NCI-H1105 treated with DMSO at 0.1 percent for 48 hours (cell line): ENCODE measurements at regions not wholly inside any gene's neighbourhood (a gene's known extent, or its start where the extent isn't known, plus 50 kb on each side); places are given as distances from the start of the nearest gene placed in this dataset.
"Not testable (repeated sequence)": the region's sequence is repeated elsewhere in the genome, so short reads cannot be mapped to it uniquely, and the experiment has no call there.

Experiments
- DNase-seq: peaks from one replicate; lab custom pipeline; 2025; lab: John Stamatoyannopoulos, UW

DNA sequence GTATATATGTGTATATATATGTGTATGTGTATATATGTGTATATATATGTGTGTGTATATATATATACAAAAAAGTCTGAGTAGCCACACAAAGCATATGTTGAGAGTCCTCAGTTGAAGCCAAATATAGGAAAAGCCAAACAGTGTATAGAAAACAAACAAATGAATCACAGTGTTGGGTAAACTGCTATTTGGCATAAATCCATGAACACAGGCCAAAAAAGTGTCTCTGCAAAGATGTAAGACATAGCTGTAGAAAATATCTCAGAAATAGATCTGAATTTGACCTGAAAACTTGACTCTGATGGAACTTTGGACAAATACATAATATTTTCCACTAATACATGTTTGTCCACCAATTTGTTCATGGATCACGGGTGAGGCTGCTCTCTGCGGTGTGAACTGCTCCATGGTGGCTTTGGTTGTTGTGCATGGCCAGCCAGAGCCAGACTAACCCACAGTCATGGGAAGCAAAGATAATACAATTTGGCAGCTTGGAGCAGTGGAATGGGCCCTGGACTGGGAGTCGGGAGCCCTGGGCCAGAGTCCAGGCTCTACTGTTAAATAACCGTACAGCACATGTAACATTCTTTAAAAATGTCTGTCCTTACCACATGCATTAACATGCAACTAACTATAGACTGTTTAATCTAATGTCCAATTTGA lies 76.9 kb upstream of the EED start:
- peak; percentile 21 for DNase-seq

DNA sequence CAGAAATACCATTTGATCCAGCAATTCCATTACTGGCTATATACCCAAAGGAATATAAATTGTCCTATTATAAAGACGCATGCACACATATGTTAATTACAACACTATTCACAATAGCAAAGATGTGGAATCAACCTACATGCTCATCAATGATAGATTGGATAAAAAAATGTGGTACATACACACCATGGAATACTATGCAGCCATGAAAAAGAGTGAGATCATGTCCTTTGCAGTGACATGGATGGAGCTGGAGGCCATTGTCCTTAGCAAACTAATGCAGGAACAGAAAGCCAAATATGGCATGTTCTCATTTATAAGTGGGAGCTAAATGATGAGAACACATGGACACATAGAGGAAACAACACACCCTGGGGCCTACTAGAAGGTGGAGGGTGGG lies 78.3 kb upstream of the EED start:
- DNase-seq = not testable (repeated sequence)

DNA sequence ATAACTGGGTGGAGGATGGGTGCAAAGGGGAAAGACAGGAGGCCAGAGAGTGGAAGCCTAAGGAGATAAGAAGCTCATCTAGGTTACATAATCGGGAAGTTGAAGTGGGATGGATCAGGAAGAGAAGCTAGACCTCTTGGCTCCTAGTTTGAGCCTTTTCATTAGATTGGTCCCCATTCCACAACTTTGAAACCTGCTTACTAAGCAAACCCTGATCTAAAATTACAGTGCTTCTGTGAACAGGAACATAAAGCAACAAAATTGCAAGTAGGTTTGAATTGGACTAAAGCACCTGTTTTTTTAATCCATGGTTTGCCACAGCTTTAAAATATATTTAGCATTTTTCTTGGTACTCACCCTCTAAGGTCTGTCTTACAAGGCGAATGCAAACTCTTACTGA lies 80.4 kb upstream of the EED start:
- no peak for DNase-seq

DNA sequence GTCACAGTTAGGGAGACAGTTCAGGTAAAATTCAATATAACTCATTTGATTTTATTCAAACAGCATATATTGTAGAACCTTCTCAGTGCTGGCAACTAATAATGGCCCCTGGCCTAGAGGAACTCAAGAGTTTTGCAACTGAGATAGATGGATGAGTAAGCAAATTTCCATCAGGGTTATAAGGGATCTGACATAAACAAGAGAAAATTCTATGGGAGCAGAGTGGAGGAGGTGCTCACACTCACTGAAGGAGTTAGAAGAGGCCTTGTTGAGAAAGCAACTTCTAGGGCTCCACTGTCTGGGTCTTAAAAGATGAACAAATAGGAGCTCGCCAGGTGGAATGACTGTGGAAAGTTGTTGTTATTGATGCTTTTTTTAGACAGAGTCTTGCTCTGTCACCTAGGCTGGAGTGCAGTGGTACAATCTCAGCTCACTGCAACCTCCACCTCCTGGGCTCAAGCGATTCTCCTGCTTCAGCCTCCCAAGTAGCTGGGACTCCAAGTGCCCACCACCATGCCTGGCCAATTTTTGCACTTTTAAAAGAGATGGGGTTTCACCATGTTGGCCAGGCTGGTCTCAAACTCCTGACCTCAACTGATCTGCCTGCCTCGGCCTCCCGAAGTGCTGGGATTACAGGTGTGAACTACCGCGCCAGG lies 81.2 kb upstream of the EED start:
- DNase-seq = not testable (repeated sequence)

DNA sequence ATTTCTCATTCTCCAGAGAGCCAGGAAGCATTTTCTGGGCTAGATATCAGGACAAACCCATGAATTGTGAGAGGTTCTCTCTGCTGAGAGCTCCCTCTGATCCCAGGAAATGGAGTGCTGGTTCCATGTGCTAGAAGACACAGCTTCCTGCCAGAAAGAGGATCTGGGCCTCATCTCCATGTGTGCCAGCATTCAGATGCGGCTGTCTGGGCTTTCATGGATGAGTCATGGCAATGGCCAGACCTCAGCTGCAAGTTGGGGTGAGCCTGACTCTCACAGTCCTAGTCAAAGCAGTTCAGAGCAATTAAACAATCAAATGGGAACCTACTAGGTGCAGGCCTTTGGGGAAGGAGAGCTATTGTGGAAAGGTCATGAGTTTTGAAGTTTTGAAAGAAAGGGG lies 82.3 kb upstream of the EED start:
- no peak for DNase-seq

DNA sequence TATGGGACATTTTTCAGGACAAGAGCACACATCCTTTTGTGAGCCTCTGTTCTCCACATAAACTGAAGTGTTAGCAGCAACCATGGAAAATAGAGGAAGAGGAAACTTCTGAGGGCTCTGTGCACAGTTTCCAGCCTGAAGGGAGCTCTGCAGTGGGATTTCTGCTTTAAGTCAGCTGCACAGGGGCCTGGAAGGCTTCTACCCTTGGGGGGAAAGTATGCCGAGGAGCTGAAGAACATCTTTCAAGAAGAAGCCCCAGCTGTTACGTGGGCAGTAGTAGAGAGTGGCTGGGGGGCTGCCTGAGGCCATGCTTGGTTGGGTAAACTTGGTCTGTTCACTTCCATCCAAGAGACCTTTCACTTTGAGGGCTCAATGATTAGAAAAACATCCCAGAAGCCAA lies 82.7 kb upstream of the EED start:
- DNase-seq = no peak

DNA sequence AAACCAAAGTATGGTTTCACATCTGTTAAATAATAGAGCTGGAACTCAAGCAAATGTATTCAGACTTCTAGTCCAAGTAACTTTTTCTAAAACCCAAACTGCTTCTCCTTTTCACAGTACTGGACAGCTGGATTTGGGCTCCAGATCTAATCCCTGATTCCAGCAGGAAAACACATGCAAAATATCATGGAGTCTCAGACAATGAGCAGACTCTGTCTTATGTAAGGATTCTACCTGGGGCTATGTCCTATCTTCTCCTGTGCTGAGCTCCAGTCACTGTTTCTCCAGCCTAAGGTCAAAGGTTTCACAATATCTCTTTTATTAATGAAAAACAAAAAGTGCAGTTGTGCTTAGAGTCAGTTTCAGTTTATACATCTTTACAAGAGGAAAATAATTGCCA lies 83.2 kb upstream of the EED start:
- no peak for DNase-seq

DNA sequence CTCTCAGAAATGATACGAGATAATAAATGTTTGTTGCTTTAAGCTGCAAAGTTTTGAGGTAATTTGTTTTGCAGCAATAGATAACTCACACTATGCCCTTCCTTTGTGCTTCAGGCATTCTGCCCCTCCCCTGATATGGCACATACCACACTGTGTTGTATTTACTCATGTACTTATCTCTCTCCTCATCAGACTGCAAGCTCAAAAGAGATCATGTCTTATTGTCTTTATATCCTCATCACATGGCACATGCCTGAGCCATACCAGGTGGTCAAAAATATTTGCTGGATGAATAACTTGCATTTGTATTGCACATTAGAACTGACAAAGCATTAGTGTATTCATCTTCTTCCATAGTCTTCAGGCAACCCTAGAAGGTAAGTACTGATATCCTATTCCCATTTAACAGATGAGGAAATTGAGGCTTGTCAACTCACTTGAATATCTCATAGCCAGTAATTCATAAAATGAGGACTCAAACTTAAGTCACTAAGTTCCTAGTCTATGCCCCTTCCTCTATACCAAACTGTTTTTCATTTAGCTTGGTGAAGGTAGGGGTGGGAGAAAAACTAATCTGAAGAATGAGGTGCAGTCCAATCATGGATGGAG lies 83.9 kb upstream of the EED start:
- no peak for DNase-seq

DNA sequence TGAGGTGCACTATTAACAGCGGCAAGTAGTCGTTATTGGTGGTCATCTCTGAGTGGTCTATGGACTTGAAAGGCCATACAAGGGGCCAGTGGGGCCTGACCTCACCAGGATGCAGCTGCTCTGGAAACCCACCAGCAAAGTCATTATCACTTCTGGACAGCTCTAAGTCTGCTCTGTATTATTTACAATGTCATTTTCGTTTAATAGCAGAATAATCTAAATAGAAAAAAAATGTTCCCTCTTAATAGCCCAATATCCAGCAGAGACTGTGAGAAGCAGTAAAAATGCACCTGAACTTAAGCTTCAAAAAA lies 85.0 kb upstream of the EED start:
- DNase-seq = no peak

DNA sequence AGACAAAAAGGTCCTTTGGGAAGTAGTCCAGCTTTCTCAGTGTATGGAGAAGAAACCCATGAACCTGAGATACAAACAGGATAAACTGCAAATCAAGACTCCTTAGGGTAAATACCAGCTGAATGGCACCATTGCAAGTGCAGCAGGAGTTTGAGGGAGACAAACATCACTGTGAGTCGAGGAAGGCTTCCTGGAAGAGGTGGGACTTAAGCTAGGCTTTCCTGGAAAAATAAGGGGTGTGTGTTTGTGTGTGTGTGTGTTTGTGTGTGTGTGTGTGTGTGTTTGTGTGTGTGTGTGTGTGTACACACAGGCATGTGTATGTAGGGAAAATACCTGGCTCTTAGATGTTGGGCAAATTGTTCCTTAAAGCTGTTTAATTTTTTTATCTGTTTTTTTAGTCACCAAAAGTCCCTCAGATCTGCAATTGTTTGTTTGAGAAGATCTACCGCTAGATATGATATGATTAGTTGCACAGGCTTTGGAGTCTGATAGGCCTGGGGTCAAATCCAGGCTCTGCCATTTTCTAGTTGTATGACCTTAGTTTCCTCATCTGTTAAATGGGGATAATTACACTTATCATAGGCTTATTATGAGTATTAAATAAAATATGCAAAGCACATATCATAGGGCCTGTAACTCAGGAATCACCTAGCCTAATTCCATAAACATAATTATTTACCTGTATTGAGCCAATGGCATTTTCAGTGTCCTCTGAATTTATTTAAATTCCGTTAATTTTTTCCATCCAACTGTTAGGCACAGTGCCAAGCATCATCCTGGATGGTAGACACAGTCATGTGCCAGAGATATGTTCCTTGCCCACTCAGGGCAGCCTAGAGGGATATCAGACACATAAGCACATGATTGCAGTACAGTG lies 85.6 kb upstream of the EED start:
- no peak for DNase-seq

DNA sequence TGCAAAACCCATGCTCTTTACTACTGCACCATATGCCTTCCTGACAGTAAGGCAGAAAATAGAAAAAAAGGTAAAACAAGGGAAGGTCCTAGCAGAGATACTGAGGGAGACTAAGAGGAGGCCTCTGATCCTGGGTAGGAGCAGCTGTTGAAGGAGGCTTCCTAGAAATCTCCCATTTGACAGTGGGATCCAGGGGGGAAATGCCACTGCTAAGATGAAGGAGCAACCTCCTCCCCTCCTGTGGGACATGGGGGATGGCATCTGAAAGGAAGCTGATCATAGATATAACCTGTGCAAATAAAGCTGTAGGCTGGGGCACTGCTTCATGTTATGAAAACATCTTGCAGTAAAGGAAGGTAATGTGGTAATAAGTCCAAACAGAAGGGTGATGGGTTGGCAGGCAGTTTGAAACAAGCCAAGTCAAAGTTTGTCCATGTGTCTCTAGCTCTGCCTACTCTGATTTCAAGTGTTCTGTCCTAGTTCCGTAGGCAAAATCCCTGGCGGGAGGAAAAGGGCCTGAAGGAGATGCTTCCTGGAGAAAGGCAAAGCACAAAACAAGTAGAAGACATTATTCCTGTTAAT lies 86.7 kb upstream of the EED start:
- no peak for DNase-seq

DNA sequence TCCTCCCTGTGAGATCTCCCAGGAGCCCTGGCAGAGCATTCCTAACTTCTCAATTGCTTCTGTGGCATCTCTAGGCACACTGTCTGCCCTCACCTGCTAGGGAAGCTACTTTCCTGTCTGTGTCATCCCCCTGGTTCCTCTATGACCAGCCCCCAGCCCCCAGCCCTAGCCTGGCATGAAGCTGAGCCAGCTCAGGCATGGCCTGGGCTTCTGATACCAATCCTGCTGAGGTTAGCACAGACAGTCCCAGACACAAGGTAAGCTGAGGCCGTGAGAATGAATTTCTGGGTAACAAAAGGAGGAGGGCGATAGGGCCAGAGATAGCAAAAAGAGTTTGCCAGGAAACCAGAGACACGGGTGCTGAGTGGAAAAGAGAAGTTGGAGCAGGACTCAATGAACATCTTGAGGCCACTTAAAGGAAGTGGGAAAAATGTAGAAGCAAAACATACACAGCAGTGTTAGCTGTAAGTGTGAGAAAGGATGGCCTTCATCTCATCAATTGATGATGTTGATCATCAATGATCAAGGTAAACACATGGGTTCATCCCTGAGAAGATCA lies 87.6 kb upstream of the PICALM start:
- no peak for DNase-seq

DNA sequence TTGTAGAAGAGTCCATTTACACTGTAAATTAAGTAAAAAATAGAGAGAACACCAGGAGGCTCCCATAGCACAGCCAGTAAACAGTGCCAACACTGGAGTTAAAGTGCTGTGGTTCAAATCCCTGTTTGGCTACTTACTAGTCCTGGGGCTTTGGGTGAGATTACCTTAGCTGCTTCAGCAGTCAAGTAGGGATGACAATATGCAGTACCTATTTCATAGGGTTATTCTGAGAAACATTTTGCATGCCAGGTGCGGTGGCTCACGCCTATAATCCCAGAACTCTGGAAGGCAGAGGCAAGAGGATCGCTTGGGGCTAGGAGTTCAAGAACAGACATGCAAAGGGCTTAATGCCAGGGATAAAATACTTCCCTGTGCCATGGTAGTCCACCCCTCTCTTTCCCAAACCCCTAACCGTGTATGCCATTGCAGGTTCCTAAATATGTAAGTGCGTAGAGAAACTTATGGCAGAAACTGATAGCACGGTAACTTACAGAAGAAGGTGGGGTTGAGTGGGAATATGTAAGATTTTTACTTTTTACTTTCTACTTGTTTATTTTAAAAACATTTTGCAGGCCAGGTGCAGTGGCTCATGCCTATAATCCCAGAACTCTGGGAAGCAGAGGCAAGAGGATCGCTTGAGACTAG lies 86.4 kb upstream of the PICALM start:
- no peak for DNase-seq

DNA sequence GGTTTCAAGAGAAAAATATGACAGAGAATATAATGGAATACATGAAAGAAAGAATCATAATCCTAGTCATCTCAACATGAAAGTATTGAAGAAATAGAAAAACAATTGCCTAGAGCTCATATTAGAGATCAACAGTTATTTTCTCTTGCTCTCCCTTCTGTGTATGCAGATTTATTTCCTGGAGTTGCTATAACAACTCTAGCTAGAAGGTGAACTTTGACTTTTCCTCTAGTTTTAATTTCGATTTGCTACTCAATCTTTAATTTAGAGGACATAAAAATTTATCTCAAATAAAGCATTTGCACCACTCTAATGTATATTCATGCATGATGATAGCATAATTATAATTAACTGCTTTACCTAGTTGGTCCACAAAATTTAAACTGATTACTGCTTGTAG lies 84.6 kb upstream of the PICALM start:
- DNase-seq = no peak

DNA sequence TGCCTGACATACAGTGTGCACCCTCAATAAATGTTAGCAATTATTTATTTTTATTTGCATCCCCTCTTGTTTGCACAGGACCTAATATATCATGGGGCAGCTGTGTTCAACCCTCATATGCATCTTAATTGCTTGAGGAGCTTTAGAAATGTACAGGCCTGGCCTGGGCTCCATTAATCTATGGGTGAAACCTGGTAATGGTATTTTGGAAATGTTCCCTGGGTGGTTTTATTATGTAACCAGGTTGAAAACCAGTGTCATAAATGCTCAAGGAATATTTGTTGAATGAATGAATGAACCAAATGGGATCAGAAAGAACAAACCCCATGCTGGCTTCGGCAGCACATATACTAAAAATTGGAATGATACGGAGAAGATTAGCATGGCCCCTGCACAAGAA lies 84.0 kb upstream of the PICALM start:
- no peak for DNase-seq

DNA sequence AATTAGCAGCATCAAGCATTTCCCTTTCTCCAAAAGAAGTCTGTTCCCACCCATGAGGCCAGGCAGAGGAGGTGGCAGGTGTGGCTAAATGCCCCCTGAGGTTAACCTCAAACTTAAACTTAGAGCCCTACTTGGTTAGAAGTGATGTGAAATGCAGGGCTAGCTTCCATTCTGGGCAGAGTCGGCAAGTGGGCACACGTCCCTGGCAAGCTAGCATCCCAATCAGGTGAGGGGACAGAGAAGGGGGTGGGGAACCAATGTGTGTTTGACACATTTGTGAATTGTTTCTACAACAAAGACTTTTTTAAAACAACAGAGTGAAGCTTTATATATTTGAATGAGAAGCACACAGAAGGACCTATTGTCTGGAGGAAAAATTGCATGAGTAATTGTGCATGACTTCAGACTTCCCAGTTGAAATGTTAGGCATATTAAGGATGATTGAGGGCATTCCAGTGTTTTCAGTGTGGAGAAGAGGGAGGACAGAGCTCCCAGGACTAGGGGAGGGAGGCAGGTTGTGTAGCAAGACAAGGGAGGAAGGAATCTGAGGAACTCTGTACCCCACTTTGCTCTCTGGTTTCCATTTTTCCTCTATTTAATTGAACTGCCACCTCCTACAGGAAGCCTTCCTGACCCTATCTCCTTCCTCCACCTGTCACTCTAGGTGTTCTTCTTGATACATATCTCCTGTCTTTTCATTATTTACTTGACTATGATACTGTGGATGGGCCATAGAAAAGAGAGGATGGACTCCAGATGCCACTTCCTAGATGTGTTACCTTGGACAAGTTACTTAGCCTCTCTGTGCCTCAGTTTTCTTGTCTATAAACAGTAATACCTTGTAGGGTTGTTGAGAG lies 83.3 kb upstream of the PICALM start:
- DNase-seq = no peak

DNA sequence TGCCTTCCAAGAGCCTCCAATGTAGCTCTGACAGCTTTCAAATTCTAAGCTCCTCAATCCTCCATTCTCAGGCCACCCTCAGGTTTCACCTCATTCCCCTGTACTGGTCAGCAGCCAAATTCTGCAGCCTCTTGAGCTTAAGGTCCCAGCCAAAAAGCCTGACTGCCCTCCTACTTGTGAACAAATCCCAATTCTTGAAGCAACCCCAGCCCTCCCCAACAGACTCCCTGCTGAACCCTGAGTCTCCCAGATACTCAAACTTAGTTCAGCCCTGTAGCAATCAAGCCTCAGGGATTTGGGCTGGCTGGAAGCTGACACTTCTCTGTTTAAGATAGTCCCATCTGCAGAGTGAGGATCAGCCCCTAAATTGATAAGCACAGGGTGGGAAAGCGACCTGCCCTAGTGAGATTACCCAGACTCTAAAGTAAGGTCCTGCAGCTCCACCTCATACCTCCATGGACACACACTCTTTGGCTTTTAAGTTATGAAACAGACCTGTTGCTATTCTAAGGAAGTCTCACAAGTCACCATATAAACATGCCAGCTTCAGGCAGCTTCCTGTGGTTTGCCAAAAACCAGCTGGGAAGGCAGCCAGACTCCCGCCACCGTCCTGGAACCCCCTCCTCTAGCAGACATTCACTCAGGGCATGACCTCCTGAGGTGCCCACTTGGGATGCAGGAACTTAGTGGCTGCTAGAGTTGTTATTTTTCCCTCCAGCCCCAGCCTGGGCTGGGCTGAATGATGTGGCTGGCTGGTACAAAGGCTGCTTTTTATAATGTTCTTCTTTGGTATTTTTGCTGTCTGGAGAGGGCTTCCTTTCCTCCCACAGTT lies 82.5 kb upstream of the PICALM start:
- DNase-seq = peak; percentile 2

DNA sequence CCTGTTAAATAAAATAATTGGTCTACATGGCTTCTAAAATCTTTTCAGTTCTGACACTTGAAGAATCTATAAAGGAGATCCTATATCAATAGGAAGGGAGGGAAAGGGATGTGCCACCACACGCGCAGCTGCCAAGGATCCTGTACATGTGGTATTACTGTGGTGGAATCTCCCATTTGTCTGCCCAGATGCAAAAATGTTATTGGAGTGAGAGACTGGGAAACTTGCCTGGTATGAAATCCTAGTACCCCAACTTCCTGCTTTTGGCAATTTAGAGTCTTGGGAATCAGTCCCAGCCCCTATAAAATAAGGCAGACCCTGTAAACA lies 81.9 kb upstream of the PICALM start:
- no peak for DNase-seq

DNA sequence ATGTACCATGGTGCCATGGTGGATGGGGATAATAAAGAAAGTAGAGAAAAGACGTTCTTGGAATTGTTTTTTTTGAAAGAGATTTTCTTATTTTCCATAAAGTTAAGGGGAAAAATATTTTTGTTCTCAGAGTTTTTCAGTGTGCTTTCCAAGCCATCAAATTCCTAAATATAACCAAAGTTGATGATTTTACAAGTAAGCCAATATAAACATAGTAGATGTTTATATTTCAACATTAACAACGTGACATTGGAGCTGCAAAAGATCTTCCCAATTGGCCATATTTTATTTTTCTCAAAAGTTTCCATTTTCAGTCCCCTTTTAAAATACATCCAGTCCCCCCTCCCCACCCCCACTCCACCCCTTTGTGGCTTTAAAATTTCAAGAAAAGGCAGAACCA lies 80.9 kb upstream of the PICALM start:
- DNase-seq = no peak

DNA sequence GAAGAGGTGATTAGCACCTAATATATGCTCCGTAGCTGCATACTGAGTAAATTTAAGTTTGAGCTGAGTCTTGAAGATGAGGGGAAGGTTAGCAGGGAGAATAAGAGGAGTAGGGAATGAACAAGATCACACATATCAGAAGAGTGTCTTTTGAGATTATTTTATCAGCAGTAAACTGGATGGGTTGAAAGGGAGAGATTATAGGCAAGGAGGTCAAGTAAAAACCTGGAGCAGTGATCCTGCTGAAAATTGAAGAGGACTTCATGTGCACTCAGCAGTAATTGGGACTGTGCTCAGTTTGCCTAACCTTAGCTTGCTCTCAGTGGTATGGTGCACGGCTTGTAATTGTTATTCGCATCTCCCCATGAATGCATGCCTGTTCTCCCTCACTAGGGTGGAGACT lies 79.5 kb upstream of the PICALM start:
- DNase-seq = no peak
